Endothelial cell of umbilical vein (primary cell): ENCODE measurements at regions not wholly inside any gene's neighbourhood (a gene's known extent, or its start where the extent isn't known, plus 50 kb on each side); places are given as distances from the start of the nearest gene placed in this dataset.

Experiments used
- BruUV-seq: library from RNA; stranded (reverse); fragments of 400-500 nt; replicated peaks from 2 replicates; lab custom pipeline; 2021; lab: Mats Ljungman, UMichigan
- CTCF ChIA-PET: fragments of 300-600, 350-600 bp; sonication (Branson Sonifier 250); formaldehyde crosslinking; loops from one replicate; lab custom pipeline; 2021; ENCODE audit warnings: antibody characterized with exemption, inconsistent platforms; lab: Charles Lee
- POLR2A ChIA-PET: fragments of 300-600, 350-600 bp; sonication (Branson Sonifier 250); formaldehyde crosslinking; loops from one replicate; lab custom pipeline; 2021; ENCODE audit warnings: antibody characterized with exemption, inconsistent platforms; lab: Charles Lee
- DNase-seq: peaks from one replicate; pipeline ENCODE4 v3.0.0-alpha.2; 2011; ENCODE audit warnings: low read depth, low spot score
- FAIRE-seq: peaks from 2 replicates; lab custom pipeline; 2011; peaks lifted over from hg19 to GRCh38; lab: Jason Lieb, UNC
- H2AFZ ChIP-seq: 2 replicates; pipeline ENCODE4 v1.6.0; 2012; ENCODE audit warnings: low read depth, low read length, control low read depth, inconsistent platforms
- H3K27ac ChIP-seq: 2 replicates; pipeline ENCODE4 v1.5.1; 2011; ENCODE audit warnings: low read depth, mild to moderate bottlenecking, control low read depth, low read length, moderate library complexity; ENCODE audit not compliant: insufficient read depth
- H3K27me3 ChIP-seq, 2 experiments: 2 replicates each; pipeline versions ENCODE4 v1.6.0 to v1.6.1; 2011; ENCODE audit warnings: low read length in 2 of 2, mixed read lengths in 1 of 2; ENCODE audit not compliant: control insufficient read depth in 2 of 2, insufficient read depth in 2 of 2
- H3K36me3 ChIP-seq, 2 experiments: 2 replicates in 1 of 2; 3 replicates in 1 of 2; pipeline ENCODE4 v1.5.1; 2011; ENCODE audit warnings: low read length in 2 of 2, mild to moderate bottlenecking in 1 of 2, moderate library complexity in 1 of 2; ENCODE audit not compliant: control insufficient read depth in 2 of 2, insufficient read depth in 2 of 2; ENCODE audit errors: extremely low read depth in 1 of 2
- H3K4me1 ChIP-seq: 3 replicates; pipeline ENCODE4 v1.5.1; 2011; ENCODE audit warnings: mild to moderate bottlenecking, low read length; ENCODE audit not compliant: control insufficient read depth, insufficient read depth; ENCODE audit errors: extremely low read depth
- H3K4me2 ChIP-seq: 2 replicates; pipeline ENCODE4 v1.6.1; 2011; ENCODE audit warnings: low read length, control low read depth, mixed read lengths; ENCODE audit not compliant: insufficient read depth
- H3K4me3 ChIP-seq, 3 experiments: fragments of 200-600 bp in 1 of 3; sonication (generic), shearing (Covaris generic) in 1 of 3; replicated peaks in 1 of 3; 2 replicates each; pipeline ENCODE4 v1.5.1; 2011 to 2016; ENCODE audit warnings: control low read depth in 3 of 3, low read length in 3 of 3, mild to moderate bottlenecking in 2 of 3, inconsistent platforms in 1 of 3, low read depth in 1 of 3, moderate library complexity in 1 of 3; ENCODE audit not compliant: insufficient read depth in 1 of 3
- H3K79me2 ChIP-seq: 2 replicates; pipeline ENCODE4 v1.6.0; 2012; ENCODE audit warnings: low read length, inconsistent platforms; ENCODE audit not compliant: control insufficient read depth, insufficient read depth
- H3K9ac ChIP-seq: replicated peaks from 2 replicates; pipeline ENCODE3; 2011; ENCODE audit warnings: low read length, control low read depth; ENCODE audit not compliant: insufficient read depth; ENCODE audit errors: extremely low read depth
- H3K9me1 ChIP-seq: replicated peaks from 3 replicates; pipeline ENCODE4 v1.6.0; 2011; ENCODE audit warnings: mild to moderate bottlenecking, low read length; ENCODE audit not compliant: control insufficient read depth, insufficient read depth; ENCODE audit errors: extremely low read depth
- H3K9me3 ChIP-seq: replicated peaks from 2 replicates; pipeline ENCODE4 v1.5.1; 2012; ENCODE audit warnings: low read length, inconsistent platforms; ENCODE audit not compliant: control insufficient read depth, insufficient read depth
- H4K20me1 ChIP-seq: replicated peaks from 2 replicates; pipeline ENCODE3; 2011; ENCODE audit warnings: mild to moderate bottlenecking, low read length; ENCODE audit not compliant: control insufficient read depth, insufficient read depth; ENCODE audit errors: extremely low read depth
- EZH2 ChIP-seq: IDR thresholded peaks from 2 replicates; pipeline ENCODE4 v1.6.1; 2012; ENCODE audit warnings: borderline replicate concordance, low read depth, mild to moderate bottlenecking, moderate library complexity, low read length, inconsistent platforms; ENCODE audit not compliant: severe bottlenecking
- FOS ChIP-seq: IDR thresholded peaks from 2 replicates; pipeline ENCODE4 v1.6.1; 2011; ENCODE audit warnings: mild to moderate bottlenecking, low read length, moderate library complexity, borderline replicate concordance; ENCODE audit not compliant: insufficient read depth
- GATA2 ChIP-seq: IDR thresholded peaks from 2 replicates; pipeline ENCODE4 v1.7.0; 2011; ENCODE audit warnings: low read depth, mild to moderate bottlenecking, moderate library complexity, mixed read lengths, low read length; ENCODE audit not compliant: insufficient read length, insufficient read depth
- JUN ChIP-seq: IDR thresholded peaks from 2 replicates; pipeline ENCODE4 v1.6.1; 2011; ENCODE audit warnings: borderline replicate concordance, low read depth; ENCODE audit not compliant: insufficient read length, insufficient read depth
- MYC ChIP-seq: IDR thresholded peaks from one replicate; pipeline ENCODE4 v1.6.1; 2011; ENCODE audit warnings: mild to moderate bottlenecking, low read depth, low read length
- POLR2A ChIP-seq: IDR thresholded peaks from 2 replicates; pipeline ENCODE4 v1.6.1; 2012; ENCODE audit warnings: low read depth, mild to moderate bottlenecking, control low read depth, low read length
- POLR2AphosphoS5 ChIP-seq: IDR thresholded peaks from 2 replicates; pipeline ENCODE4 v1.6.1; 2012; ENCODE audit warnings: low read depth, mild to moderate bottlenecking, control low read depth, low read length, moderate library complexity; ENCODE audit not compliant: insufficient read depth
- dilution Hi-C: fragments of 300-500 bp; cut with MboI; formaldehyde crosslinking; loops from one replicate; pipeline ENCODE4 v1.15.0; 2019; ENCODE audit warnings: low sequenced_read_pairs; ENCODE audit not compliant: extremely low pct_ligation_motif_present
- intact Hi-C: fragments of 100-400 bp; cut with micrococcal nuclease; formaldehyde crosslinking; loops from one replicate; pipeline ENCODE4 v1.10.0; 2022
- TF ChIP-seq, protein P1 (sequence below), 2 donors: IDR thresholded peaks; 1 replicate in 1 of 2; 2 replicates in 1 of 2; pipeline ENCODE4 v1.5.1; 2011; ENCODE audit warnings: low read length in 2 of 2, mild to moderate bottlenecking in 2 of 2, moderate library complexity in 2 of 2, control low read depth in 1 of 2, inconsistent platforms in 1 of 2, low read depth in 1 of 2; ENCODE audit not compliant: insufficient read depth in 1 of 2; ENCODE audit errors: extremely low read depth in 1 of 2

DNA sequence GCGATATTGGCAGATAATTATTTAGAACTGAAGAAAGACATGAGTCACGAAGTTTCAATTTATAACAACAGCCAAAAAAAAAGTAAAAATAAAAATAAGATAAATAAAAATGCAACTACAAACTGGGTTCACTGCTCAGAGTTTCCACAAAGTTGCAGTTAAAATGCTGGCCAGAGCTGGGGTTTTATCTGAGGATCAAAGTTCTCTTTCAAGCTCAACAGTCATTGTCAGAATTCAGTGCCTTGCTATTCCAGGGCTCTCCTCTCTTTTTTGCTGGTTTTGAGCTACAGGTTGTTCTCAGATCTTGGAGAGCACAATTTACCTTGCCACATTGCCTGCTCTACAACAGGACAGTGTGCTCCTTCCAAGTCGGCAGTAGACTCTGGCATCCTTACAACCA is 60.1 kb downstream of the PYDC2 start:
- POLR2A ChIA-PET = no interaction called here
- H4K20me1 ChIP-seq = no peaks in the 10 kb centered on the region
- H3K27me3 ChIP-seq = no peaks in the 10 kb centered on the region
- no peaks in the 10 kb centered on the region for H3K36me3 ChIP-seq
- H3K9ac ChIP-seq = no peak overlapping the region
- H3K4me1 ChIP-seq = no peaks in the 10 kb centered on the region
- H3K9me1 ChIP-seq = no peaks in the 10 kb centered on the region
- FAIRE-seq = no peak
- H3K4me2 ChIP-seq = no peak overlapping the region
- BruUV-seq = no TSS peak
- intact Hi-C loops = no loop called here
- no peak overlapping the region for H2AFZ ChIP-seq
- no peak for DNase-seq
- H3K27ac ChIP-seq = no peak overlapping the region
- dilution Hi-C loops = no loop called here
- H3K79me2 ChIP-seq = no peaks in the 10 kb centered on the region
- H3K9me3 ChIP-seq = no peaks in the 10 kb centered on the region
- CTCF ChIA-PET = no interaction called here
- TF ChIP-seq JUN (no peak), GATA2 (no peak), POLR2AphosphoS5 (no peak), POLR2A (no peak), EZH2 (no peak)
- TF ChIP-seq, protein P1, sequence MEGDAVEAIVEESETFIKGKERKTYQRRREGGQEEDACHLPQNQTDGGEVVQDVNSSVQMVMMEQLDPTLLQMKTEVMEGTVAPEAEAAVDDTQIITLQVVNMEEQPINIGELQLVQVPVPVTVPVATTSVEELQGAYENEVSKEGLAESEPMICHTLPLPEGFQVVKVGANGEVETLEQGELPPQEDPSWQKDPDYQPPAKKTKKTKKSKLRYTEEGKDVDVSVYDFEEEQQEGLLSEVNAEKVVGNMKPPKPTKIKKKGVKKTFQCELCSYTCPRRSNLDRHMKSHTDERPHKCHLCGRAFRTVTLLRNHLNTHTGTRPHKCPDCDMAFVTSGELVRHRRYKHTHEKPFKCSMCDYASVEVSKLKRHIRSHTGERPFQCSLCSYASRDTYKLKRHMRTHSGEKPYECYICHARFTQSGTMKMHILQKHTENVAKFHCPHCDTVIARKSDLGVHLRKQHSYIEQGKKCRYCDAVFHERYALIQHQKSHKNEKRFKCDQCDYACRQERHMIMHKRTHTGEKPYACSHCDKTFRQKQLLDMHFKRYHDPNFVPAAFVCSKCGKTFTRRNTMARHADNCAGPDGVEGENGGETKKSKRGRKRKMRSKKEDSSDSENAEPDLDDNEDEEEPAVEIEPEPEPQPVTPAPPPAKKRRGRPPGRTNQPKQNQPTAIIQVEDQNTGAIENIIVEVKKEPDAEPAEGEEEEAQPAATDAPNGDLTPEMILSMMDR (IDR thresholded peaks at IDR 0.05; ENCODE audit: extremely low read depth in 1 of 2, insufficient read depth in 1 of 2, low read depth in 1 of 2, low read length in 2 of 2) = no peak
- no peak overlapping the region for H3K4me3 ChIP-seq

GRCh38 chr3:191523148-191523547 is 62.2 kb downstream of the PYDC2 start:
- Histone ChIP-seq H3K4me3 (no peak overlapping the region), H2AFZ (no peak overlapping the region), H3K4me2 (no peak overlapping the region), H4K20me1 (no peaks in the 10 kb centered on the region), H3K9ac (no peak overlapping the region), H3K36me3 (no peaks in the 10 kb centered on the region), H3K4me1 (no peaks in the 10 kb centered on the region), H3K9me3 (no peaks in the 10 kb centered on the region), H3K27me3 (no peaks in the 10 kb centered on the region), H3K79me2 (no peaks in the 10 kb centered on the region), H3K27ac (no peak overlapping the region), H3K9me1 (no peaks in the 10 kb centered on the region)
- intact Hi-C loops = no loop called here
- dilution Hi-C loops = no loop called here
- DNase-seq (no peak), FAIRE-seq (no peak)
- ChIA-PET POLR2A (no interaction called here), CTCF (no interaction called here)
- no TSS peak for BruUV-seq
- TF ChIP-seq JUN = no peak
- no peak for TF ChIP-seq GATA2
- TF ChIP-seq, protein P1 (IDR thresholded peaks at IDR 0.05; ENCODE audit: extremely low read depth in 1 of 2, insufficient read depth in 1 of 2, low read depth in 1 of 2, low read length in 2 of 2) = no peak
- no peak for TF ChIP-seq FOS
- no peak for TF ChIP-seq POLR2A
- TF ChIP-seq MYC = no peak
- TF ChIP-seq POLR2AphosphoS5 = no peak
